DMS 273 treated with DMSO at 0.1 percent for 48 hours (cell line): ENCODE measurements at regions not wholly inside any gene's neighbourhood (a gene's known extent, or its start where the extent isn't known, plus 50 kb on each side); places are given as distances from the start of the nearest gene placed in this dataset.

Source experiments
- DNase-seq: peaks from one replicate; lab custom pipeline; 2025; lab: John Stamatoyannopoulos, UW

- no peak for DNase-seq
Observed at GRCh38 chr2:12168791-12169388, 422.5 kb downstream of the LPIN1 start.

DNA sequence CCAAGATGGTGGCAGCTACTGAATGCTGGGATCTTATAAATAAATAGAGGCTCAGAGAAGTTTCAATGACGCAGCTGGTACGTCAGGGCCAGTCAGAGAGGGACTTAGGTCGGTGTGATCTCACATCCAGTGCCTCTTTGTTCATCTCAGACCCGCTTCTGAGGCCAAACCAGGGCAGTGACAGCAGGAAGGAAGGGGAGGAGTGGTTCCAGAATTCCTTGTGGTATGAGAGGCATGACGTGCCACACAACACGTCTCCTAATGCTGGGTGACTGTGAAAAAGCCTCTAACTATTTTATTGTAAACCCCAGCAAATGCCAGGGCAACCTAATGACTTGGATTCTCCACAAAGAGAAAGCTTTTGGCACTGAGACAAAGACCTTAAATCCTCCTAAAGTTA is 423.3 kb downstream of the LPIN1 start:
- DNase-seq, result no peak

DNA sequence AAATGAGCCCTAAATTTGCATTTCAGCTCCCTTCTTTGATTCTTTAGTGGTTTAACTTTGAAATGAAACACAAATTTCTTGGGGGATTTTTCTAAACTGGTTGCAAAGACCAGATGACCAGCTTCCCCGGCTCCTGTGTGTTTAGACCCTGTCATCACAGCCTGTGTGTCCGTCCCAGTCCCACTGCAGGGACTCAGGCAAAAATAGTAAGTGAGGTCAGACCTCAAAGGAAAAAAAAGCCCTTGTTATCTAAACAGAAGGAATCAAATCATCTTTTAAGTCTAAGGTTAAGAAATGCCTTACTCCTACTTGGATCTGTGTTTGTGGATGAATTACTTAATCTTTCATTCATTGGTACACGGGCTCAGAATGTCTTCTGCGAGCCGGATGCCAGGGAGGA is 423.7 kb downstream of the LPIN1 start:
- DNase-seq, result no peak

GRCh38 chr2:12173271-12173942 is 427.0 kb downstream of the LPIN1 start:
- no peak for DNase-seq

DNA sequence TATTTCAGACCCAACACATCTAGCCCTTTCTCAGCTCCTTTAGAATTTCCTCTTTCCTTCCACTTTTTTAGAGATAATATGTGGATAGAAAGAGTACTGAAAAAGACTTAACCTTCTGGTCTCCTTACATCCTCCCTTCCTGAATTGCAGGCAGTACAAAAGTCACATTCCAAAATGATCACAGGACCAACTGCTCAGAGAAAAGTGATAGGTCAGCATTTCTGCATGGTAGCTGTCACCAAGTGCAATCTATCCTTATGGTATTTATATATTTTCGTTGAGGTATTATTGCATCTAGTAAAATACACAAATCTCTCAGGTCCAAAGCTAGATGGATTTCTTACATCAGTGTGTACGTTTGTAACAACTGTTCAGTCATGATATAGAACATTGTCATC is 427.5 kb downstream of the LPIN1 start:
- no peak for DNase-seq

- DNase-seq, result no peak
Observed at GRCh38 chr2:12175323-12175722, 428.9 kb downstream of the LPIN1 start.

DNA sequence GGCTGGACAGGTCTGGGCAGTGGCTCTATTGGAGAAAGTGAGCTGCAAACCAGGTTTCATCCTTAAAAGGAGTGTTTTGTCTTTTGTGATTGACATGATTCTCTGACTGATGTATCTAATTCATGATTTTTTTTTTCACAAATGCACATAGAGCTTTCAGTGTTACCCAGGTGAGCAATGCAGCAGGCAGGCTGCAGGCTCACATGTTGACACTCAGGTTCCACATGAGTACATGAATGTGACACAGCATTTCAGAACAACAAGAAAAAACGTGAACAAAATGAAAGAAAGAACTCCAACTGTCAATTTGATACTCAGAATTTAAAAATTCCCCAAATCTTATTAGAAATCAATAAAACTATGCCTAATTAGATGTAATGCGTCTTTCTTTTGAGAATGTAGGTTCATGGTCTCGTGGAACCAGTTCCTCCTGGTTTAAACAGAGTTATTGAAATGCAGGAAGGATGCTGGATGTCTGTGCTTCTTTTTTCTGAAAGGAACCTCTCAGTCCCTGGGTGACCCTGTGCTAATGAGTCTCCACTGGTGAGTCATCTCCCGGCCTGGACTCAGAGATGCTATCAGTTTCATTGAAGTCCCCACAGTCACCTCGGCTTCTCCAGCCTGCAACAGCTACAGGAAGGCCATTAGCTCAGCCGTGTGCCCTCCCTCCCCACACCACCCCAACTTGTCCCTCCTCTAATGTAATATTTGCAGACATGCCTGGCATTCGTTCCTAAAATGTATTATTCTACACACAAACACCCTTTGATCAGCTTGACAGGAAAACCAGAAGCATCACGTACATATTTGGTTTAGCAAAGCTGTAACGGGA is 430.4 kb downstream of the LPIN1 start:
- DNase-seq, result peak; percentile 13

DNA sequence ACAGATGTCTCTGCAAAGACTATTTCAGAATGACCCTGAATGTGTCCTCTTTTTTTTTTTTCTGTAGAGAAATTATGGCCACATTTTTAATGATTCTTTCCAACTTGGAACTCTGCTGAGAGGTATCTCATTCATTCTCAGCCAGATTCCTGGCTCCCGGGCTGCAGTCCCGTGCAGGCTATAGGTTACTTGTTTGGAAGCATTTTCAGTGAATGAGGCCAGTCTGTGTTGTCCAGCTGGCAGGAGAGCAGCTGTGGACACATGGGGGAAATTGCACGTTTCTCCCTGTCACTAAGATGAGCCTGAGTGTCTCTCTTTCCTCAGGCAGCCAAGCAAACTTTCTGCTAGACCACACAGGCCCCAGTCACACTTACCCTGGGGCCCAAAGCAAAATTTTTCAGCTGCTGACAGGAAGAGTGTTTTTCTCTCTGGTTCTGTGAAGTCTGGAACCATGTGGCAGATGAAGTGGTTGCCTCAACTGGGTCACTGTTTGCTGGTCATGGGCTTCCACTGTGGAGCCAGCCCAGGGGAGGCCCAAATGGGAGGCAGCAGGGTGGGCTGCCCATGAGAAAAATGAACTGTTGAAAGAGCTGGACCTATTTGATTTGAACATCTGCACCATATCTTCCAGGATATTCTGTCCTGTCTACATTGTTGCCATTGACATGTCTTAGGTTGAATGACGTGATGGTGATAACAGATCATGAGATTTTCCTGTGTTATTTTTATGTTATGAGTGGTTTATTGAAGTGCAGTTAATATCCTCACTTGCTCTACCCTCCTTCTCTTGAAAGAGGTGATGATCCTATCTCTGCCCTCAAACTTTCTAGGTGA is 431.2 kb downstream of the LPIN1 start:
- DNase-seq, result no peak

GRCh38 chr2:12178289-12179080 is 432.1 kb downstream of the LPIN1 start:
- no peak for DNase-seq

DNA sequence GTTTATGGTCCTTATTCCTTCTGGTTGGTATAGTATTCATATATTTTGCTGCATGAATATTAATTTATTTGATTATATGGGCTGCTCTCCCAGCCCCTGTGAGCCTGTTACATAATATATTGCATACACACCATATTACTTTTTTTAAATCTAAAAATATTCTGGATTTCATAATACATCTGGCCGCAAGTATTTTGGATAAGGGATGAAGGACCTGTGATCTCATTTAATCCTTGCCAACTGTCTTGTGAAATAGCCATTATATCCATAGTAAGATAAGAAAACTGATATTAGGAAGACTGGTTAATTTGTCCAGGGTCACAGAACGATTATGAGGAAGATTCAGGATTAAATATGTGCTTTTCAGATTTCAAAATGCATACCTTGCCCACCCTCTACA is 433.6 kb downstream of the LPIN1 start:
- no peak for DNase-seq

- no peak for DNase-seq
Observed at GRCh38 chr2:12183032-12183645, 436.7 kb downstream of the LPIN1 start.

DNA sequence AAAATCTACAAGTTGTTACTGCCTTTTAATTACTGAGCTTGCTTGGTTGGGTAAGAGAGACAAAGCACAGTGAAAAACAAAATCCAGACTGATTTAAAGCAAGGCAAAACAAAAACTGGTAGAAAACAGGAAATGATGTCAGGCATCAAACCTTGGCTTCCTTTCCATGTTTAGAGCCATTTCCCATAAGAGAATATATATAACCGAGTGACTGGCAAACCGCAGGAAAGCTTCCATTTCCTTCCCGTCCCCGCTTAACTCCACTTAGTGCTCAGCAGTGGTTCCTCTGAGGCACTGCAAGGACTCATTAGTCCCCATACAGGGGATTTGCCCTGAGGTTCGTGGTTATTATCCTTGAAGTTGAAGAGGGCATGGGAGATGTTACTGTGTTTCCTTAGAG is 446.3 kb downstream of the LPIN1 start:
- no peak for DNase-seq

GRCh38 chr2:12194968-12195367 is 448.5 kb downstream of the LPIN1 start:
- no peak for DNase-seq

GRCh38 chr2:12196495-12196894 is 450.1 kb downstream of the LPIN1 start:
- DNase-seq, result no peak

- DNase-seq, result no peak
Observed at GRCh38 chr2:12197133-12197532, 450.7 kb downstream of the LPIN1 start.

- DNase-seq, result no peak
Observed at GRCh38 chr2:12199491-12200211, 453.2 kb downstream of the LPIN1 start.

- DNase-seq, result no peak
Observed at GRCh38 chr2:12201369-12201768, 454.9 kb downstream of the LPIN1 start.

- no peak for DNase-seq
Observed at GRCh38 chr2:12202313-12203075, 456.1 kb downstream of the LPIN1 start.

DNA sequence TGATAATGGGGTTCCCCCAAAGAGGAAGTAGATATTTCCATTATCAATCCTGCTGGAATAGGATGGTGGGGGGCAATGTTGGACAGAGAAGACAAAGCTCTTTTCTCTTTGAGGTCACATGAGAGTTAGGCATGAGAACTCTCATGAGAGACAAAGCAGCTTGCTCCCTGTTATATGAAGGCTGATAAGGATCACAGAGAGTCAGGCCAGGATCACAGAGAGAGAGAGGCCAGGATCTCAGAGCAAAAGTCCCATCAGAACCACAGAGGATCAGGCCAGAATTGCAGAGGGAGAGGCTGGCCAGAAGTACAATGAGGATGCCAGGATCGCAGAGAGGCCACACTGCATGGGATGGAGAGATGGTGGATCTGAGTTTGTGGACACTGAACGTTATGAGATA is 457.1 kb downstream of the LPIN1 start:
- DNase-seq, result no peak

DNA sequence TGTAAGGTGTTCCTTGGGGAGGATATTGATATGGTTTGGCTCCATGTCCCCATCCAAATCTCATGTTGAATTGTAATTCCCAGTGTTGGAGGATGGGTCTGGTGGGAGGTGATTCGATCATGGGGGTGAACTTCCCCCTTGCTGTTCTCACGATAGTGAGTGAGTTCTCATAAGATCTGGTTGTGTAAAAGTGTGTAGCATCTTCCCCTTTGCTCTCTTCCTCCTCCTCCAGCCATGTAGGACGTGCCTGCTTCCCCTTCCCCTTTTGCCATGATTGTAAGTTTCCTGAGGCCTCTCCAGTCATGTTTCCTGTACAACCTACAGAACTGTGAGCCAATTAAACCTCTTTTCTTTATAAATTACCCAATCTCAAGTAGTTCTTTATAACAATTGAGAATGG is 458.7 kb downstream of the LPIN1 start:
- DNase-seq, result no peak
